Fibroblast of skin of right biceps (primary cell): ENCODE measurements at regions not wholly inside any gene's neighbourhood (a gene's known extent, or its start where the extent isn't known, plus 50 kb on each side); places are given as distances from the start of the nearest gene placed in this dataset.
"Not testable (repeated sequence)": the region's sequence is repeated elsewhere in the genome, so short reads cannot be mapped to it uniquely, and the experiment has no call there.

Experiments
- DNase-seq: peaks from one replicate; pipeline ENCODE4 v3.0.0-alpha.2; 2013

DNA sequence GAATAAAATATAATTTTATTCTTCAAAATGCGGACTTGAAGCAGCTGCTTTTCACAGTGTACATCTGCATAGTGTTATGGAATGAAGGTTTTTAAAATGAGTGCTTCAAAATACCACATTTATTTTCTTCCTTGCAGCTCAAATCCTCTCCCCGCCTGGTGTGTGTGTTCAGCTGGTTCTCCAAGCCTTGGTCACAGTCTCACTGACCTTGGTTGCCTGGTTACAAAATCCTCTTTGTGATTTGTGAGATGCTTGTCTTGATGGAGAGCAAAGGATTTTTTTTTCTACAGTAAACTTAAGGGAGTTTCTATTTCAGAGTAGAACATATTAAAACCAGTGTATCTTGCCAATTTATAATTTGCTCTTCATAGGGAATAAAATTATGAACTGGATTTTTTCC, 139.2 kb downstream of the PCDH18 start:
- peak; percentile 49 for DNase-seq

DNA sequence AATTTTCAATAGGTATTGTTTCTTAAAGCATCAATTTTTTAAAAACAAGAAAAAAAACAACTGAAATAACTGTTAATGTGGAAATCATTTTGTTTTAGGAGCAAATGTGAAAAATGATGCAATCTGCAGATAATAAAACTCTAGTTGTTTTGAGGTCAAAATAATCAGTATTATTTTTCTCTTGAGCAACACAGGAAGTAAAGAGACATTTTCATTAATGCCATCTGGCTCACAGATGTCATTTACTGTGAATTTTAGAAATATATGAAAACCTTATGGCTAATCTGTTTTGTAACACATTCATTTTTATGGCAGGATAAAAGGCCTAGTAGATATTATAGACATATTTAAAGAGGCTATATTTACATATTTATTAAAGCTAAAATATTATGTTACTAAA, 141.6 kb downstream of the PCDH18 start:
- peak; percentile 61 for DNase-seq

DNA sequence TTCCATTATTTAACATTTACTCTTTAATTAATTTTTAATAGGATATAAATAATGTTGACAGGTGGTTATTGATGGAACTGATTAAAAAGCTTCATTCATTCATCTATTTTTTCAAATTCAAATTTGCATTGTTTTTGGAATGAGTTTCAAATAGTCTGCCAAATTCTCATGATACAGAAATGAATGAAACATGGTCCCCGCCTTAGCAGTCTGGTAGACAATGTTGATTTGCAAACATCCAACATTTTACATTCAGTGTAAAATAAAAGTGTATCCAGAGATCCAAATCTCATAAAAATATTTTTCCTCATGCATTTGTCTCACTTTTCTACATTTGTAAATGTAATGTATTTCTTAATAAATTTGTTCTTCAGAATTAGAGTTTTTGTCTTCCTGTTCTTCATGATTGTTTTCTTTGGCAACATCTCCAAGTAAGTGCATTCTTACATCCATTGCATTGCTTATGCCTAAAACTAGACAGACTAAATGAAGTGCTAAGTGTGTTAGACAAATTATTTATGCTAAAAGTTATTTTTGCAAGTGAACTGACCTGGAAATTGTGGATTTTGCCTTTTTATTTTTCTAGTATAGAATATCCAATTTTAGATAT, 142.3 kb downstream of the PCDH18 start:
- peak; percentile 50 for DNase-seq

DNA sequence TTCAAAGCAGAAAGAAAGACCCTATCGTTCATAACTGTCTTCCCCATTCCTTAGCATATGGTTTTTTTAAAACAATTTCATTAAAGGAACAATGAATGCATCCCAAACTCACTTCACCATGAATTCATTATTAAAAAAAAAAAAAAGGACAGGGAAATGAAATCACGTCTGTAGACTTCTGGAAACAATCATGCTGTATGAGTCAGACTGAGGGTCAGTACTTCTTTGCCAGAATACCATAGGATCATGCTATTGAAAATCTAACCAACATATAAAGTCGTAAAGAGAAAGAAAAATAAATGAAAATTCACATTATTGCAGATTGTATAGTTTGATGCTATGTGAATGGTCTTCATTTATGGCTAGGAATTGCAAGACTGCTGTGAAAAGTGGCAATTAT, 144.4 kb downstream of the PCDH18 start:
- DNase-seq = peak; percentile 89

DNA sequence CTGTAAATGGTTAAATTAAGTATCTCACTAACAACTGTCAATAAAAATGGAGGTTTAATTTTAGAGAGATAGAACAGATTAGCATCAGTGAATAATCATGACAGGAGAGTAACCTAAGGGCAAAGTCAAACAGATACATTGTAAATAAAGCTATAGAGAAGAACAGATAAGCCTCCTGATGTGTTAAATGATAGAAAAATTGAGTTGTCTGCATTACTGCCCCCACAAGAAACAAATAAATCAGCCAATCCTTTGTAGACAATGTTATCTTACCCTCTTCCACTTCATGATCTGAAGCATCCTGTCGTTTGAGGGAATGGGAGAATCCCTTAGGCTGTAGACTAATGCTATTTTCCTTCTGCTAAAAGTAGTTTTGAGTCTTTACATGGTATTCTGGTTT, 147.8 kb downstream of the PCDH18 start:
- no peak for DNase-seq

DNA sequence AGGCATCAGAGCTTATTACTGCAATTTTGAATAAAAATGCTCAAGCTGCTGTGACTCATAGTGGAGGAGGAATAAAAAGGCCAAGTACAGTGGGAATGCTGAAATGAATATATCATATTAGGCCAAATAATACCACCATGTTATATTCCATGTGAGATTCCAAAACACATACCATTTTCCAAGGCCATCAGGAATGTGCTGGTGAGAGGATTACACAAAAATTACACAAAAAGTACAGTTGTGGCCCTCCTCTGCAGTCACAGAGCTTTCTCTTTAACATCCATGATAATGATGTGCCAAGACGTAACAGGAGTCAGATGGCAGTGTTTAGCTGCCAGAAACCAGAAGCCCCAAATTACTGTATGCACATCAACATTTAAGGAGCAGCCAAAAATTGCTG, 153.5 kb downstream of the PCDH18 start:
- DNase-seq = peak; percentile 58

DNA sequence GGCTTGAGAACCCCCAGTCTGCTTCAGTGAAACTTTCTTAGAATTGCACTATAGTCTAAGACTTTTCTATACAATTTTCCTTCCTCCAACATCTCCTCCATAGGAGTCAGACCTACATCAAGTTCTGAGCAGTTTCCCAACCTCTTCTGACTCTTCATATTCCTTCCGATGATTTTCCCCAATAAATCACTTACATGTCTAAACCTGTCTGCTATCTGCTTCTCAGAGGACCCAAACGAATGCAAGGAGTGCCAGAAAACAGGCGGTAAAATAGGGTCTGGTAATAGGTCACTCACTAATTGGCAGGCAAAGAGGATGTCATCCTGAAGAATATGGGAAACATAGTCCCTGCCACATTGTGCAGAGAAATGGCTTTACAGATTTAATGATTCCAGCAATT, 153.9 kb downstream of the PCDH18 start:
- no peak for DNase-seq

DNA sequence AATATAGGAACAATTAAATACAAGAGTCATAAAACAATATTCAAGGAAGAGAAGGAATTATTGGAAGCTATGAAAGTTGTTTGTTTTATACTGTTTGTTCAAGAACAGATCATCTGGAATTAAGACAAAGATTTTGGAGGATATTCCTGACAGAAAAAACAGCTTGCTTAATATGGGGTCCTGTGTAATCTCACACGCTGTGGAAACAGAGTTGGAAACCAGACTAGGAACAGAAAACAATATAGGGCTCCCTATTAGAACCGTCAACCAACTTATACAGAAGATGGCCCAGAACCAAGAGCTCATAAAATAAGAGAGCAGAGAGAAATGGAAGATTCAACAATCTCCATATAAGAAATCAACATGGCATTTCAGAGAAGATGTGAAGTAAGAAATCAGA, 156.0 kb downstream of the PCDH18 start:
- DNase-seq = no peak

DNA sequence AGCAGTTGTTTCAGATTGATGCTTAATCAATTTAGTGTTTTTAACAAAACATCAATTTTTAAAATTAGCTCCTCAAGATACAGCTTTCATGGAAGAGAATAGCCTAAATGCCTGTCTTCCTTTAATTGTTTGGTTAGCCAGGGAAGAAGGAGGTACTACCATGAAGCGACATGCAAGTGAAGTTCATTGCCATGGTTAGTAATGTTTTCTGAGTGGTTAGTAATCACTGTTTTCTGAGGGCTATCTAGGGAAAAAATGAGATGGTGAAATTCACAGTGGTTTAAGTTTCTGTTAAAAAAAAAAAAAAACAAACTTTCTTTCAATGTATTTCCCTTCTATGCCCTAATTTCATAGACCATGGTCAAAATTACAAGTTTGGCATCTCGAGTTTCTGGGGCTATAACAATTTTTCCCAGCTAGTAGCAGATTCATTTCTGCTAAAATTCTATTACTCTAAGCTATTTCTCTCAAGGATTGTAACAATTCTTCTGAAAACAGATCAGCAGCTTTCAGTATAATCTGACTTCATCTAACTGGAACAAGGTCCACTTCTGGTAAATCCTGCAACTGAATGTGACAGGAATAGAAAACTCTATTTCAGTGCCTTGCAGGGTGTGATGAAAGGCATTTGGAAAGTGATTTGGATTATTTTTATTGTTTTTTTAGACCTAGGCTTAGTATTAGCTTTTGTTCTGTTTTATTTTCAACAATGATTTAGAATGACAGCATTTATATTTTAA, 157.0 kb downstream of the PCDH18 start:
- DNase-seq = no peak

DNA sequence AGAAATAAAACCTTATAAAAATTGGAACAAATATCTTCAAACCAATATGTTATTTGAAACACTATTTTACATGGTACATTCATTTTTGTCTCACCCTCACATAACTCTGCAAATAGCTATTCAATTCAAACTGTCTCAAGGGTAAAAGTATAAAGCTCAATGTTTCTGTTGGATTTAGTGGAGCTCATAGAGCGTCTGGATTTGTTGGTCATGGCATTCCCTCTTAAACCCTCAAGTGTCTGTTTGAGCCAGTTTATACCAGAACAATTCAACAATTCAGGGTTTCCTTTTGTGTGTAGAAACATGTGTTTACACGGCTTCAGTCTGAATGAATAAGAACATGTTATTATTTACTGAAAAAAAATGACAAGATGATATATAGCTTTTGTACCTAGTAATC, 161.6 kb downstream of the PCDH18 start:
- DNase-seq = no peak

DNA sequence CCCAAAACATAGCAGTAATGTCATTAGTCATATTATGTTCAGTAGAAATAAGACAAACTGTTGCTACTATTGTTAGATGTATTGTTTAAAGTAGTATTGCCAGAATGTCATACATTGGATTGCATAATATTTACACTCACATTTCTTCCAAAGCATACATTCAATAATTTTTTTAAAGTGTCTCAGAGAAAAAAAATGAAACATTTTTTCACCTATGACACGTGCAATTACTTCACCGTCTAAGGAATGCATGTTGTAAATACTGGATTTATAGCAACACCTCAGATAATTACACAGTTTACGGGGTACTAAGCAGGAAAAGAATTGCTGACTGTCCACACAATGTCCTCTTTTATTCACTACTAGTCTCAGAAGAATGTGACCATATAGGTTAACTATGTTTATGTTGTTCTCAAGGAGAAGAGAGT, 162.1 kb downstream of the PCDH18 start:
- DNase-seq = peak; percentile 90

DNA sequence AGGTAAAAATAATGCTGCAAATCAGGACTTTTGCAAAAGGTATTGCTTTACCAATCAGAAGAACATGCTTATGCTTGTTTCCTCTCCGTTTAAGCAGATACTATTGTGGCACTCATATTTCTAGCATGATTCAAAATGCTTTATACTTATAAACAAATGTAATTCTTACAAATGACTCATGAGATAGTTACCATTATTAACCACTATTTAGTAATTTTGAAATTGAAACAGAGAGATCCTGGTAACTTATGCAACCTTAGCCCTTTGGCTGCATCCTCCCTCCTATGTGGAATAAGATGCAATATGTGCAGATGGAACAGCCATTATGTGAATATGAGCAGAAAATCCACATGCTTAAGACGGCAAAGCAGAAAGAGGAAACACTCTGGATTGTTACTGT, 164.7 kb downstream of the PCDH18 start:
- peak; percentile 84 for DNase-seq

DNA sequence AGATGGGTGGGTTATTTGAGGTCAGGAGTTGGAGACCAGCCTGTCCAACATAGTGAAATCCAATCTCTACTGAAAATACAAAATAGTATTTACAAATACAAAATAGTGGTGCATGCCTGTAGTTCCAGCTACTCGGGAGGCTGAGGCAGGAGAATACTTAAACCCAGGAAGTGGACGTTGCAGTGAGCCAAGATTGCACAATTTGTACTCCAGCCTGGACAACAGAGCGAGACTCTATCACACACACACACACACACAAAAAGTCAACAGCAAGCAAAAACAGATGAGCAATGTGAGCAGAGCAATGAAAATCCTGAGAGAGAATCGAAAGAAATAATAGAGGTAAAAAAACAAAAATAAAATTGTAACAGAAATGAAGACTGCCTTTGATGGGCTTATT, 168.8 kb downstream of the PCDH18 start:
- DNase-seq = no peak

DNA sequence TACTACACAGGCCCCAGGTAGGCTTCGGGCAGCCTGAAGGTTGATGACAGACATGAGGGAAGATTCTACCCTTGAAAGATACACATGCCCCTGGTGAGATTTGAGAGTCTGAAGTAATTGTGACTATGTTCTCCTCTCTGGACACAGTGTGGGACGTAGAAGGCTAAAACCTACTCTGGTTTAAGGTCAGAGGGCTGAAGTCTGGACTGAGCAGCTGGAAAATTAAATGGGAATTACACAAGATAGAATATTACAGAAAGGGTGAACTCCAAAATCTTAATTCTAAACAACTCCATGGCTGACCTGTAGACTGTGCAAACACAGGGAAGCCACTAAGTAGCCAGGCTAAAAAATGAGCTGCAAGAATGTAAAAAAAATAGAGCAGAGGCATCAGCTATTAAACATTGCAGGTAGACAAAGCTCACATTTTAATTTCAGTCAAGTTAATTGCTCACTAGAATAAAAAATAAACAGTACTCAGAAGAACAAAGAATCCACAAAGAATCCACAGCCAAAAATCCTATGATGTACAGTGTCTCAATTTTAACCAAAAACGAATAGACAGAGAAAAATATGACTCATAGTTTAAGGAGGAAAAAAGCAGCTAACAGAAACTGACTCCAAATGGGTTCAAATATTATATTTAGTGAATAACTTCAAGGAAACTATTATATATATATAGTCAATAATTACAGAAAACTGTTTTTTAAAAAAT, 170.4 kb downstream of the PCDH18 start:
- DNase-seq = peak; percentile 26

DNA sequence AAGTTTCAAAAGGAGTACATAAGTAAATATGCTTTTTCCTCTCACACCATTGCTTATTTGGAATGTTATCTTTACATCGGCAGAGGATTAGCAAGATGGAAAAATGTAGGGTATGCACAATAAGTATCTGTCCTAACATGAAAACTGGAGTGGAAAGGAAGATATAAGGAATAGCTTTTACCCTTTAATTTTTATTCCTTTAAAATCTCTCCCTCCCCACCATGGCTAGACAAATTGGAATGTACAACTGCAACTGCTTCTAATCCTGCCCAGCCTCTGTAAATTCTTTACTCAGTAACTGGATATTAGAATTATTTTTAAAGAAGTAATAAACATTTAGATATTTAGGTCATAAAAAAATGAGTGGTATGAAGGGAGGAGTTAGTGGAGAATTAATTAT, 171.5 kb downstream of the PCDH18 start:
- peak; percentile 59 for DNase-seq

DNA sequence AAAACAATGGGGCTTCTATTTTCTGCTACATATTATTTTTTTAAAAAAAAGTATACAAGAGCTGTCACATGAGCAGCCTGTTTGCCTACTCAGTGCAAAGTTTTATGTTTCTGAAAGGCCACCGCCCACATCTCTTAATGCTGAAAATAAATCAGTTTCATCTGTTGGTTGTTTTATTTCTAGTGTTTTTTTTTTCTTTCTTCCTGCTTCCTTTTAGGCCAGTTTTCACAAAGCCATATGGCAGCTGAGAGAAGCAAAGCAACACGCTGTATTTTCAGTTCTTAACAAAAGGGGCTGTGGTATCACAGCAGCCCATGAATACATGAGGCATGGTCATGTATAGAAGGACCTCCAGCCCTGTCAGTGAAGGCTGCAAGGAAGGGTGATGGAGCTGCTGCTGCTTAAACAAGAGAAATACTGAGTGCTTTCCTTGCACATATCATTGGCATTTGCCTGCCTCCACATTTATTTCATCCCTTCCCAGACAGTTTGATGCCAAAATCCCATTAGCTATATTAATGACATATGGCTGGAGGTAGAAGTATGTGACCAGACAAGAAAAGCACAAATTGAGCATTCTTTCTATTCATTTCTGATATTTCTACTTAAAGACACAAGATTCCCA, 172.5 kb downstream of the PCDH18 start:
- peak; percentile 88 for DNase-seq

DNA sequence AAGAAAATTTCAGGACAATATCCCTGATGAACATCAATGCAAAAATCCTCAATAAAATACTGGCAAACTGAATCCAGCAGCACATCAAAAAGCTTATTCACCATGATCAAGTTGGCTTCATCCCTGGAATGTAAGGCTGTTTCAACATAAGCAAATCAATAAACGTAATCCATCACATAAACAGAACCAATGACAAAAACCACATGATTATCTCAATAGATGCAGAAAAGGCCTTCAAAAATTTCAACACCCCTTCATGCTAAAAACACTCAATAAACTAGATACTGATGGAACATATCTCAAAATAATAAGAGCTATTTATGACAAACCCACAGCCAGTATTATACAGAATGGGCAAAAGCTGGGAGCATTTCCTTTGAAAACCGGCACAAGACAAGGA, 177.7 kb downstream of the PCDH18 start:
- not testable (repeated sequence) for DNase-seq

DNA sequence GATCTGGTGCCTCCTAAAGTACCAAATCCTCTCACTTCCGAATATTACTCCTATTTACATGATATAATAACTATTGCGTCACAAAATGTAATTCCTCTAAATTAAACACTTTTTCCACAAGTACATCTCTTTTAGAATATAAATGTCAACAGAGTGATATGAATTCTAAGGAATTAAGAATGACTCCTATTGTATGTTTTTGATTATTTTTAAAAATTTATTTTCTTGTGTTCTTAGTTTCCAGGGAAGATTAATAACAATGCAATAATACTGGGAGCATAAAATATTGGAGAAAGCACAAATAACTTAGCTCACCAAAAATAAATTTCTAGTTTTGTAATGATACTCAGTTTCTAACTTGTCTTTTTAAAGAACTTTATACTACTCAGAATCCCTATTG, 184.9 kb downstream of the PCDH18 start:
- no peak for DNase-seq

DNA sequence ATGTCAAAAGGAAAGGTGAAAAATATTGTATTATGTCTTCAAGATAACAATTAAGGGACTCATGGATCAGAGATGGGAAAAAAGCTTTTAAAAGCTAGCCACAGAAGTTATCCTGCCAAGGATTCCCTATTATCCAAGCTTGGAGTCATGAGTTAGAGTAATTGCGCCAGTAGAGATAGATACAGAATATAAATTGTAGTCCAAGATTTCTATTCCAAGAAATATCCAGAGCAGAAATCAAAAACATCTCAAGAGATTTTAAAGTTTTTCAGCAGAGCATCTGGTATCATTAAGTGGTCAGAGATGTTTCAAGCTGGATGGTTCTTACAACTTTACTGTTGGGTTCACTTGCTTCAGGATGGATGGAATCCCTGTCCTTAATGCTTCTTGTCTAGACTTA, 186.7 kb downstream of the PCDH18 start:
- DNase-seq = no peak

DNA sequence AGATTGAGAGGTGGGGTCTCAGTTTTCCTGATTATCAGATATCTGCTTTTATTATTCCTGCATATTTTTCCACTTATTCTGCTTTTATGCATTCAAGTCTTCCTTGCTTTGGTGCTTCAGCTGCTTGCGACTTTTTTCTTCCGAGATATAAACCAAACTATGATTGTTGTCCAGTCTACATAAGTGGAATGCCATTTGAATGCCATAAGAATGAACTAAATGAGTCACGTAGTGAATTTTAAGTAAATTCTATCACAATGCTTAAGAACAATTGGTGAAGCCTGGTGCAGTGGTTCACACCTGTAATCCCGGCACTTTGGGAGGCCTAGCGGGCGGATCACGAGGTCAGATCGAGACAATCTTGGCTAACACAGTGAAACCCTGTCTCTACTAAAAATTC, 189.1 kb downstream of the PCDH18 start:
- DNase-seq = no peak

DNA sequence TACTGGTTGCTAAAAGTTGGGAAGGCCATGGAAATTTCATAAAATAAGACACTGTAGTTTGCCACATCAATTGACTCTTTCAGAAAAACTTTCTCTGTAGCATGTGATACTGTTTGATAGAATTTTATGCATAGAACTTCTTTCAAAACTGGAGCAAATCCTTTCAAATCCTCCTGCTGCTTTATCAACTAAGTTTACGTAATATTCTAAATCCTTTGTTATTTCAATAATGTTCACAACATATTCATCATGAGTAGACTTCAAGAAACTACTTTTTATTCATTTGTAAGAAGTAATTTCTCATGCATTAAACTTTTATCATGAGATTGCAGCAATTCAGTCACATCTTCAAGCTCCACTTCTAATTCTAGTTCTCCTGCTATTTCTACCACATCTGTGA, 199.3 kb downstream of the PCDH18 start:
- no peak for DNase-seq

DNA sequence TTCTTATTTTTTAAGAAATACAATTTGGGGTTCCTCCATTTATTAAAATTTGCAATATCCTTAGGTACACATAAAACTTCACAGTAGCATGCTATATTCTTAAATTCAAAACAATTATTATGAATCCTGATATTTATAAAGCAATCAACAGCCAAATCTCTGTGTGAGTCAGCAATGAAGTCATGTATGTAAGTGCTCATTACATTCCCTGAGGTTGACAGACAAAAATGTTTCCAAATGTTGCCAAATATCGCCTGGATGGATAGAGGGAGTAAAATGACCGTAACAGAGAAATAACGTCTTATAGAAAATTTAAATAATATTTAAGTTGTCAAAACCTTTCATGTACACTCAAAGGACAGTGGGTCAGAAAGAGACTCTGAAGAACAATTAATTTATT, 220.0 kb downstream of the PCDH18 start:
- DNase-seq = peak; percentile 79

DNA sequence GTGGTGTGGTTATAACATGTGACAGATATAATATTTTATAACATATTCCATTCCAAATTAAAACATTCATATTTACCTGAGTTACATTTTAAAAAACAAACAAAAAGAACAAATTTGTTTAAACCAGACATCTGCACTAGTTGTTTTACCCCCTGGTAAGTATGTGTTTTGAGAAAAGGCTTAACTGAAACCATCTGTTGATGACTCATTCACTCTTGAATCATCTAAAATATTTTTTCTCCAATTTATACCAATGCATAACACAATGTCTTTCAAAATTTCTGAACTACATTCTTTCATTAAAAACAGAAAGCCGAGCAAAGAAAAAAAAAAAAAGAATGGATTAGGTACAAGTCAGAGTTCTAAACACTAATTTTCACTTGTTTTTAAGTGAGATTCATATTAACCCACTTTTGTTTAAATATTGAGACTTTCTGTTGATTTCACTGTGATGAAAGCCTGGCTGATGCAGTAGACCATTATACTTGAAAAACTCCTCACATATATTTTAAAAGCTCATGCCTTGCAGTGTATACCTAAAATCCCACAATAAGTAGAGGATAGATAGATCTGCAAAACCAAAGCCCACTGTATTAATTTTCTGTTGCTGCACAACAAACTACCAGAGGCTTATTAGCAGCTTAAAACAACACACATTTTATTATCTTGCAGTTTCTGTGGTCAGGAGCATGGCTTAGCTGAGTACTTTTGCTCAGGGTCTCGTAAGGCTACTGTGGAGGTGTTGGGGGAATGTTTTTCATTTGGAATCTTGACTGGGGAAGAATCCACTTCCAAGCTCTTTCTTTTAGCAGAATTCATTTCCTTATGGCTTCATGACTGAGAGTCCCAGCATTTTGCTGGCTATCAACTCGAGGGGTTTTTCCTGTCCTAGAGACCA, 221.5 kb downstream of the PCDH18 start:
- peak; percentile 93 for DNase-seq
